Calu3 (cell line): ENCODE measurements at regions not wholly inside any gene's neighbourhood (a gene's known extent, or its start where the extent isn't known, plus 50 kb on each side); places are given as distances from the start of the nearest gene placed in this dataset.

Experiments used
- BruUV-seq: library from RNA; stranded (reverse); fragments of 400-500 nt; replicated peaks from 2 replicates; lab custom pipeline; 2021; lab: Mats Ljungman, UMichigan
- CTCF ChIA-PET: fragments of 300-600 bp; sonication (Branson Sonifier 250); formaldehyde crosslinking; loops from one replicate; lab custom pipeline; 2022; ENCODE audit warnings: antibody characterized with exemption; lab: Charles Lee
- DNase-seq: peaks from one replicate; pipeline ENCODE4 v3.0.0; 2022
- H3K27ac Mint-ChIP-seq: one replicate; pipeline ENCODE4 v1.8.0; 2022; ENCODE audit warnings: mixed read lengths; ENCODE audit not compliant: unreplicated experiment
- H3K27me3 Mint-ChIP-seq: one replicate; pipeline ENCODE4 v1.8.0; 2022; ENCODE audit warnings: mixed read lengths; ENCODE audit not compliant: unreplicated experiment
- H3K36me3 Mint-ChIP-seq: one replicate; pipeline ENCODE4 v1.8.0; 2022; ENCODE audit warnings: mild to moderate bottlenecking, moderate library complexity, mixed read lengths; ENCODE audit not compliant: insufficient read depth, unreplicated experiment
- H3K4me1 Mint-ChIP-seq: one replicate; pipeline ENCODE4 v1.8.0; 2022; ENCODE audit warnings: mild to moderate bottlenecking, low read depth, mixed read lengths; ENCODE audit not compliant: unreplicated experiment
- H3K4me3 Mint-ChIP-seq: one replicate; pipeline ENCODE4 v1.8.0; 2022; ENCODE audit warnings: mild to moderate bottlenecking, low read depth, moderate library complexity, mixed read lengths; ENCODE audit not compliant: unreplicated experiment
- H3K9me3 Mint-ChIP-seq: one replicate; pipeline ENCODE4 v1.8.0; 2022; ENCODE audit warnings: low read depth, mixed read lengths; ENCODE audit not compliant: unreplicated experiment
- intact Hi-C: fragments of 100-400 bp; cut with micrococcal nuclease; formaldehyde crosslinking; loops from one replicate; pipeline ENCODE4 v1.10.0; 2022; ENCODE audit not compliant: unreplicated experiment
- TF ChIP-seq, protein P1 (sequence below): fragments of 200-600 bp; IDR thresholded peaks from one replicate; pipeline ENCODE4 v1.8.0; 2022; ENCODE audit warnings: antibody characterized with exemption; ENCODE audit not compliant: unreplicated experiment

DNA sequence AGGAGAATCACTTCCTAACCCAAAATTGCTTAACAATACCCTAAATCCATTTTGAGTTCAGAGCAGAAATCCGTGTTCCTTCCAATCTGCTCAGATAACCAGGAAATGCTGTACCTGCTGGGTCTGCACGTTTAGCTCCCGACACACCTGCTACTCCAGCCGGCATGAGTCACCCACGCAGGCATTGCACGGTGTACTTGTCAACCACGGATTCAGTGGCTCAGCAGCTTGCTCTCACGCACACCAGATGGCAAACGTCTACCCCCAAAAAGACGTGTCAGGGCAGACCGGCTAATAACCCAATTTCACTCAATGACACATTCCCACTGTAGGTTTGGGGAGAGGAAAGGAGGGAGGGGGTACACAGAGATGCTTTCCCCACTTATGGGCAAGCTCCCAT, 468.1 kb downstream of the SOX9 start:
- BruUV-seq, result no TSS peak
- intact Hi-C loops, result loop anchor here (10.0 kb wide), 1 partner anchor 126 kb away; no protein-coding TSS in a partner anchor
- Mint-ChIP-seq H3K4me1 (no peaks in the 10 kb centered on the region), H3K36me3 (peaks cover 80% of the 10 kb centered on the region), H3K4me3 (peak overlapping the region; percentile 88), H3K27ac (peak overlapping the region; percentile 96), H3K9me3 (no peaks in the 10 kb centered on the region), H3K27me3 (no peaks in the 10 kb centered on the region)
- TF ChIP-seq, protein P1, sequence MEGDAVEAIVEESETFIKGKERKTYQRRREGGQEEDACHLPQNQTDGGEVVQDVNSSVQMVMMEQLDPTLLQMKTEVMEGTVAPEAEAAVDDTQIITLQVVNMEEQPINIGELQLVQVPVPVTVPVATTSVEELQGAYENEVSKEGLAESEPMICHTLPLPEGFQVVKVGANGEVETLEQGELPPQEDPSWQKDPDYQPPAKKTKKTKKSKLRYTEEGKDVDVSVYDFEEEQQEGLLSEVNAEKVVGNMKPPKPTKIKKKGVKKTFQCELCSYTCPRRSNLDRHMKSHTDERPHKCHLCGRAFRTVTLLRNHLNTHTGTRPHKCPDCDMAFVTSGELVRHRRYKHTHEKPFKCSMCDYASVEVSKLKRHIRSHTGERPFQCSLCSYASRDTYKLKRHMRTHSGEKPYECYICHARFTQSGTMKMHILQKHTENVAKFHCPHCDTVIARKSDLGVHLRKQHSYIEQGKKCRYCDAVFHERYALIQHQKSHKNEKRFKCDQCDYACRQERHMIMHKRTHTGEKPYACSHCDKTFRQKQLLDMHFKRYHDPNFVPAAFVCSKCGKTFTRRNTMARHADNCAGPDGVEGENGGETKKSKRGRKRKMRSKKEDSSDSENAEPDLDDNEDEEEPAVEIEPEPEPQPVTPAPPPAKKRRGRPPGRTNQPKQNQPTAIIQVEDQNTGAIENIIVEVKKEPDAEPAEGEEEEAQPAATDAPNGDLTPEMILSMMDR, result no peak
- CTCF ChIA-PET, result interaction anchor here (0.6 to 1.2 kb wide), 4 partner anchors 28 to 665 kb away, joined by 3 to 4 read pairs (median 3); no protein-coding TSS in a partner anchor
- peak; percentile 57 for DNase-seq

DNA sequence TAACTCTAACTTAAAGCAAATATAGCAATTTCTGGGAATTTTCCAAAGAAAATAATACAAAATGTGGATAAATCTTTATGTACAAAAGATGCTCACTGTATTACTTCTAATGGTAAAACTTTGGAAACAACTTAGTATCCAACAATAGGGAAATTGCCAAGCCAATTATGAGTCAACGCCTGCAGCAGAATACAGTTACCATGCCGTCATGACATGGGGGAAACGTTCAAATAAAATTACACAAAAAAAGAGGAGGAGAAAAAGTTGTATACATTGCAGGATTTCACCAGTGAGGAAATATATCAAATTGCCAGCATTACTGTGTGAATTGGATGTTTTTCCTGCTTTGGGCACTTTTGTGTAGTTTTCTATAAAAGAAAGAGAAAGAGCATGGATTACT, 469.6 kb downstream of the SOX9 start:
- CTCF ChIA-PET, result no interaction called here
- BruUV-seq, result no TSS peak
- intact Hi-C loops, result no loop called here
- TF ChIP-seq, protein P1, result no peak
- no peaks in the 10 kb centered on the region for H3K27me3 Mint-ChIP-seq
- peak overlapping the region; percentile 88 for H3K4me3 Mint-ChIP-seq
- DNase-seq, result no peak
- no peaks in the 10 kb centered on the region for H3K9me3 Mint-ChIP-seq
- peaks cover 69% of the 10 kb centered on the region for H3K36me3 Mint-ChIP-seq
- peak overlapping the region; percentile 95 for H3K27ac Mint-ChIP-seq
- no peaks in the 10 kb centered on the region for H3K4me1 Mint-ChIP-seq

- Mint-ChIP-seq H3K27ac (peak overlapping the region; percentile 95), H3K36me3 (peaks cover 65% of the 10 kb centered on the region)
- DNase-seq, result no peak
These were observed 470.1 kb downstream of the SOX9 start for GRCh38 chr17:72590882-72591281.

GRCh38 chr17:72591289-72592241, 470.7 kb downstream of the SOX9 start:
- intact Hi-C loops, result no loop called here
- peaks cover 3% of the 10 kb centered on the region for H3K9me3 Mint-ChIP-seq
- CTCF ChIA-PET, result interaction anchor here (0.8 kb wide), 1 partner anchor 26 kb away, joined by 4 read pairs; no protein-coding TSS in a partner anchor
- H3K27me3 Mint-ChIP-seq, result no peaks in the 10 kb centered on the region
- H3K36me3 Mint-ChIP-seq, result peaks cover 62% of the 10 kb centered on the region
- no peak for DNase-seq
- peak overlapping the region; percentile 88 for H3K4me3 Mint-ChIP-seq
- peak overlapping the region; percentile 73 for H3K27ac Mint-ChIP-seq
- no peaks in the 10 kb centered on the region for H3K4me1 Mint-ChIP-seq
- TF ChIP-seq, protein P1, result no peak
- TSS peak; percentile 40 for BruUV-seq

More at GRCh38 chr17:72590882-72591281, 470.1 kb downstream of the SOX9 start:
- Mint-ChIP-seq H3K4me3 (peak overlapping the region; percentile 88), H3K9me3 (peaks cover 3% of the 10 kb centered on the region), H3K4me1 (no peaks in the 10 kb centered on the region), H3K27me3 (no peaks in the 10 kb centered on the region)
- intact Hi-C loops, result no loop called here
- TF ChIP-seq, protein P1, result no peak
- CTCF ChIA-PET, result interaction anchor here (0.8 kb wide), 1 partner anchor 27 kb away, joined by 4 read pairs; no protein-coding TSS in a partner anchor
- BruUV-seq, result no TSS peak
